HG03060 (cell line): ENCODE measurements at regions not wholly inside any gene's neighbourhood (a gene's known extent, or its start where the extent isn't known, plus 50 kb on each side); places are given as distances from the start of the nearest gene placed in this dataset.

Experiments used
- ATAC-seq: cut with Tn5 transposase; IDR thresholded peaks from one replicate; pipeline ENCODE4 v1.9.1; 2021; ENCODE audit warnings: low read depth, moderate number of reproducible peaks; ENCODE audit not compliant: unreplicated experiment

- no peak for ATAC-seq
Observed at GRCh38 chr5:174325431-174325830, 279.9 kb downstream of the NSG2 start.

GRCh38 chr5:174325961-174326360 lies 280.5 kb downstream of the NSG2 start:
- ATAC-seq: no peak

GRCh38 chr5:174326372-174326771 lies 280.9 kb downstream of the NSG2 start:
- ATAC-seq: no peak

GRCh38 chr5:174327317-174327864 lies 281.9 kb downstream of the NSG2 start:
- ATAC-seq: no peak

GRCh38 chr5:174327896-174328295 lies 282.4 kb downstream of the NSG2 start:
- no peak for ATAC-seq

GRCh38 chr5:174328631-174329299 lies 283.3 kb downstream of the NSG2 start:
- no peak for ATAC-seq

GRCh38 chr5:174329738-174330137 lies 284.2 kb downstream of the NSG2 start:
- ATAC-seq: no peak

GRCh38 chr5:174335682-174336364 lies 290.3 kb downstream of the NSG2 start:
- no peak for ATAC-seq

- no peak for ATAC-seq
Observed at GRCh38 chr5:174336479-174336878, 291.0 kb downstream of the NSG2 start.

- ATAC-seq: no peak
Observed at GRCh38 chr5:174337276-174338184, 292.0 kb downstream of the NSG2 start.

GRCh38 chr5:174338185-174339010 lies 292.9 kb downstream of the NSG2 start:
- ATAC-seq: no peak

GRCh38 chr5:174339130-174339529 lies 293.6 kb downstream of the NSG2 start:
- no peak for ATAC-seq

GRCh38 chr5:174340226-174340625 lies 294.7 kb downstream of the NSG2 start:
- ATAC-seq: no peak

- no peak for ATAC-seq
Observed at GRCh38 chr5:174342696-174343095, 297.2 kb downstream of the NSG2 start.

GRCh38 chr5:174343826-174344225 lies 298.3 kb downstream of the NSG2 start:
- ATAC-seq: no peak

GRCh38 chr5:174344335-174344734 lies 298.8 kb downstream of the NSG2 start:
- ATAC-seq: no peak

GRCh38 chr5:174347183-174347582 lies 301.7 kb downstream of the NSG2 start:
- no peak for ATAC-seq

- ATAC-seq: no peak
Observed at GRCh38 chr5:174348311-174348981, 302.9 kb downstream of the NSG2 start.

- no peak for ATAC-seq
Observed at GRCh38 chr5:174352681-174353080, 307.2 kb downstream of the NSG2 start.

GRCh38 chr5:174354571-174354970 lies 309.1 kb downstream of the NSG2 start:
- no peak for ATAC-seq
